ENCODE measurements at regions not wholly inside any gene's neighbourhood (a gene's known extent, or its start where the extent isn't known, plus 50 kb on each side); places are given as distances from the start of the nearest gene placed in this dataset.

- TF ChIP-seq EZH2 (IDR thresholded peaks at IDR 0.05; ENCODE audit: low read length, missing control alignments) (no peak), CTCF (conservative IDR thresholded peaks at IDR 0.05 in 1 of 2, IDR thresholded peaks at IDR 0.05 in 1 of 2; ENCODE audit: low read depth in 1 of 2, low read length in 2 of 2) (no peak)
These were observed 71.4 kb upstream of the OLIG2 start for GRCh38 chr21:32954353-32954752.
